Tibial nerve (tissue), 4 donors: ENCODE measurements at regions not wholly inside any gene's neighbourhood (a gene's known extent, or its start where the extent isn't known, plus 50 kb on each side); places are given as distances from the start of the nearest gene placed in this dataset.

Experiments used
- EP300 ChIP-seq, 2 donors: sonication (generic); formaldehyde crosslinking; IDR thresholded peaks; one replicate each; pipeline ENCODE4 v1.6.1; 2017; ENCODE audit warnings: antibody characterized with exemption in 2 of 2, mild to moderate bottlenecking in 1 of 2
- POLR2A ChIP-seq, 2 donors: fragments of 450-650 bp; IDR thresholded peaks; one replicate each; pipeline ENCODE4 v1.6.1; 2017; ENCODE audit warnings: antibody characterized with exemption in 2 of 2, mild to moderate bottlenecking in 2 of 2, moderate library complexity in 2 of 2
- TF ChIP-seq, protein P1 (sequence below), 5 experiments: fragments of 200-600 bp in 3 of 5; fragments of 450-650 bp in 2 of 5; sonication (generic) in 3 of 5; IDR thresholded peaks; one replicate each; pipeline ENCODE4 v1.5.1; 2016 to 2019; ENCODE audit warnings: antibody characterized with exemption in 5 of 5, mild to moderate bottlenecking in 3 of 5, moderate library complexity in 2 of 5

GRCh38 chr1:50266509-50266908 lies 156.7 kb downstream of the DMRTA2 start:
- TF ChIP-seq, protein P1, sequence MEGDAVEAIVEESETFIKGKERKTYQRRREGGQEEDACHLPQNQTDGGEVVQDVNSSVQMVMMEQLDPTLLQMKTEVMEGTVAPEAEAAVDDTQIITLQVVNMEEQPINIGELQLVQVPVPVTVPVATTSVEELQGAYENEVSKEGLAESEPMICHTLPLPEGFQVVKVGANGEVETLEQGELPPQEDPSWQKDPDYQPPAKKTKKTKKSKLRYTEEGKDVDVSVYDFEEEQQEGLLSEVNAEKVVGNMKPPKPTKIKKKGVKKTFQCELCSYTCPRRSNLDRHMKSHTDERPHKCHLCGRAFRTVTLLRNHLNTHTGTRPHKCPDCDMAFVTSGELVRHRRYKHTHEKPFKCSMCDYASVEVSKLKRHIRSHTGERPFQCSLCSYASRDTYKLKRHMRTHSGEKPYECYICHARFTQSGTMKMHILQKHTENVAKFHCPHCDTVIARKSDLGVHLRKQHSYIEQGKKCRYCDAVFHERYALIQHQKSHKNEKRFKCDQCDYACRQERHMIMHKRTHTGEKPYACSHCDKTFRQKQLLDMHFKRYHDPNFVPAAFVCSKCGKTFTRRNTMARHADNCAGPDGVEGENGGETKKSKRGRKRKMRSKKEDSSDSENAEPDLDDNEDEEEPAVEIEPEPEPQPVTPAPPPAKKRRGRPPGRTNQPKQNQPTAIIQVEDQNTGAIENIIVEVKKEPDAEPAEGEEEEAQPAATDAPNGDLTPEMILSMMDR (IDR thresholded peaks at IDR 0.05), result no peak
- no peak for TF ChIP-seq POLR2A (IDR thresholded peaks at IDR 0.05)
- no peak for TF ChIP-seq EP300 (IDR thresholded peaks at IDR 0.05)
